ENCODE measurements at regions not wholly inside any gene's neighbourhood (a gene's known extent, or its start where the extent isn't known, plus 50 kb on each side); places are given as distances from the start of the nearest gene placed in this dataset.

GRCh38 chr5:160491438-160491837 is 69.8 kb downstream of the PTTG1 start:
- no peaks in the 10 kb centered on the region for H3K4me1 ChIP-seq (ENCODE audit: insufficient read depth, low read length, severe bottlenecking)
- TF ChIP-seq CTCF (IDR thresholded peaks at IDR 0.05; ENCODE audit: low read length) (no peak), EZH2 (IDR thresholded peaks at IDR 0.05; ENCODE audit: borderline replicate concordance, low read length) (no peak)

GRCh38 chr5:160492565-160492964 is 70.9 kb downstream of the PTTG1 start:
- Histone ChIP-seq H3K9me2 (ENCODE audit: low read depth, low read length) (no peaks in the 10 kb centered on the region), H3K4me3 (ENCODE audit: low read depth, low read length, poor library complexity, severe bottlenecking) (no peak overlapping the region), H3K4me2 (ENCODE audit: low read length) (no peak overlapping the region), H3K36me3 (ENCODE audit: insufficient read depth, low read length) (peaks cover 21% of the 10 kb centered on the region), H2AFZ (ENCODE audit: low read length) (no peak overlapping the region), H3K79me2 (ENCODE audit: insufficient read depth, low read length) (no peaks in the 10 kb centered on the region), H3K27ac (ENCODE audit: low read depth, low read length, poor library complexity, severe bottlenecking) (no peak overlapping the region), H3K9ac (ENCODE audit: low read length) (no peak overlapping the region), H4K20me1 (ENCODE audit: insufficient read depth, low read length) (no peaks in the 10 kb centered on the region), H3K9me3 (ENCODE audit: low read length) (no peaks in the 10 kb centered on the region), H3F3A (ENCODE audit: insufficient read depth, low read length) (no peaks in the 10 kb centered on the region), H3K27me3 (ENCODE audit: insufficient read depth, low read length) (no peaks in the 10 kb centered on the region), H3K4me1 (ENCODE audit: insufficient read depth, low read length, severe bottlenecking) (no peaks in the 10 kb centered on the region)
- TF ChIP-seq EZH2 (IDR thresholded peaks at IDR 0.05; ENCODE audit: borderline replicate concordance, low read length), result no peak
- TF ChIP-seq CTCF (IDR thresholded peaks at IDR 0.05; ENCODE audit: low read length), result no peak

More at GRCh38 chr5:160491438-160491837, 69.8 kb downstream of the PTTG1 start:
- H3K27ac ChIP-seq (ENCODE audit: low read depth, low read length, poor library complexity, severe bottlenecking), result no peak overlapping the region
- H3K4me2 ChIP-seq (ENCODE audit: low read length), result no peak overlapping the region
- H3K4me3 ChIP-seq (ENCODE audit: low read depth, low read length, poor library complexity, severe bottlenecking), result no peak overlapping the region
- H3F3A ChIP-seq (ENCODE audit: insufficient read depth, low read length), result no peaks in the 10 kb centered on the region
- H3K9me3 ChIP-seq (ENCODE audit: low read length), result no peaks in the 10 kb centered on the region
- H3K79me2 ChIP-seq (ENCODE audit: insufficient read depth, low read length), result no peaks in the 10 kb centered on the region
- peaks cover 33% of the 10 kb centered on the region for H3K36me3 ChIP-seq (ENCODE audit: insufficient read depth, low read length)
- H3K9me2 ChIP-seq (ENCODE audit: low read depth, low read length), result no peaks in the 10 kb centered on the region
- no peaks in the 10 kb centered on the region for H4K20me1 ChIP-seq (ENCODE audit: insufficient read depth, low read length)
- no peak overlapping the region for H2AFZ ChIP-seq (ENCODE audit: low read length)
- no peaks in the 10 kb centered on the region for H3K27me3 ChIP-seq (ENCODE audit: insufficient read depth, low read length)
- no peak overlapping the region for H3K9ac ChIP-seq (ENCODE audit: low read length)

GRCh38 chr5:160493806-160494338 is 72.2 kb downstream of the PTTG1 start:
- H3K9me3 ChIP-seq (ENCODE audit: low read length), result no peaks in the 10 kb centered on the region
- H3K9ac ChIP-seq (ENCODE audit: low read length), result no peak overlapping the region
- H3K27ac ChIP-seq (ENCODE audit: low read depth, low read length, poor library complexity, severe bottlenecking), result no peak overlapping the region
- no peak for TF ChIP-seq EZH2 (IDR thresholded peaks at IDR 0.05; ENCODE audit: borderline replicate concordance, low read length)
- TF ChIP-seq CTCF (IDR thresholded peaks at IDR 0.05; ENCODE audit: low read length), result no peak
- no peak overlapping the region for H2AFZ ChIP-seq (ENCODE audit: low read length)
- no peaks in the 10 kb centered on the region for H3K79me2 ChIP-seq (ENCODE audit: insufficient read depth, low read length)
- H3K36me3 ChIP-seq (ENCODE audit: insufficient read depth, low read length), result peaks cover 13% of the 10 kb centered on the region
- H3K27me3 ChIP-seq (ENCODE audit: insufficient read depth, low read length), result no peaks in the 10 kb centered on the region
- H3K4me2 ChIP-seq (ENCODE audit: low read length), result no peak overlapping the region
- H3K4me3 ChIP-seq (ENCODE audit: low read depth, low read length, poor library complexity, severe bottlenecking), result no peak overlapping the region
- no peaks in the 10 kb centered on the region for H4K20me1 ChIP-seq (ENCODE audit: insufficient read depth, low read length)
- no peaks in the 10 kb centered on the region for H3K9me2 ChIP-seq (ENCODE audit: low read depth, low read length)
- no peaks in the 10 kb centered on the region for H3F3A ChIP-seq (ENCODE audit: insufficient read depth, low read length)
- no peaks in the 10 kb centered on the region for H3K4me1 ChIP-seq (ENCODE audit: insufficient read depth, low read length, severe bottlenecking)

Measured in OCI-LY1 (cell line).